Trophoblast cell (in vitro differentiated cells and primary cell): ENCODE measurements at regions not wholly inside any gene's neighbourhood (a gene's known extent, or its start where the extent isn't known, plus 50 kb on each side); places are given as distances from the start of the nearest gene placed in this dataset.

Source experiments
- DNase-seq, 2 donors: peaks; one replicate each; pipeline ENCODE4 v3.0.0-alpha.2; 2016
- H2AFZ ChIP-seq: 2 replicates; pipeline ENCODE4 v1.6.1; 2013; ENCODE audit warnings: low read length, moderate library complexity, mild to moderate bottlenecking; ENCODE audit not compliant: insufficient read depth, poor library complexity
- H2AK5ac ChIP-seq: 2 replicates; pipeline ENCODE4 v1.6.1; 2013; ENCODE audit warnings: mild to moderate bottlenecking, low read length
- H2BK120ac ChIP-seq: 2 replicates; pipeline ENCODE4 v1.6.1; 2013; ENCODE audit warnings: low read length, mild to moderate bottlenecking, moderate library complexity; ENCODE audit not compliant: insufficient read depth, poor library complexity
- H2BK12ac ChIP-seq: 2 replicates; pipeline ENCODE4 v1.6.1; 2013; ENCODE audit warnings: mild to moderate bottlenecking, low read length, moderate library complexity
- H2BK5ac ChIP-seq: 2 replicates; pipeline ENCODE4 v1.6.1; 2013; ENCODE audit warnings: low read length, low read depth, moderate library complexity, mild to moderate bottlenecking; ENCODE audit not compliant: poor library complexity
- H3K14ac ChIP-seq: 2 replicates; pipeline ENCODE4 v1.6.1; 2013; ENCODE audit warnings: mild to moderate bottlenecking, low read length
- H3K18ac ChIP-seq: 2 replicates; pipeline ENCODE4 v1.6.1; 2013; ENCODE audit warnings: mild to moderate bottlenecking, low read length
- H3K23ac ChIP-seq: 2 replicates; pipeline ENCODE4 v1.6.1; 2013; ENCODE audit warnings: low read length
- H3K27ac ChIP-seq: 2 replicates; pipeline ENCODE4 v1.5.1; 2013; ENCODE audit warnings: low read depth, mild to moderate bottlenecking, inconsistent platforms, low read length, moderate library complexity
- H3K27me3 ChIP-seq: 2 replicates; pipeline ENCODE4 v1.6.1; 2013; ENCODE audit warnings: inconsistent platforms, mild to moderate bottlenecking, low read length, moderate library complexity; ENCODE audit not compliant: insufficient read depth
- H3K36me3 ChIP-seq, 2 experiments: 1 replicate in 1 of 2; 2 replicates in 1 of 2; pipeline ENCODE4 v1.6.1; 2013; ENCODE audit warnings: low read length in 2 of 2, mild to moderate bottlenecking in 2 of 2, moderate library complexity in 1 of 2; ENCODE audit not compliant: insufficient read depth in 2 of 2, control insufficient read depth in 1 of 2
- H3K4ac ChIP-seq: 2 replicates; pipeline ENCODE4 v1.6.1; 2013; ENCODE audit warnings: low read depth, mild to moderate bottlenecking, low read length, moderate library complexity
- H3K4me1 ChIP-seq, 2 experiments: 1 replicate in 1 of 2; 2 replicates in 1 of 2; pipeline ENCODE4 v1.6.1; 2013; ENCODE audit warnings: low read length in 2 of 2, mild to moderate bottlenecking in 2 of 2, moderate library complexity in 1 of 2; ENCODE audit not compliant: insufficient read depth in 2 of 2, control insufficient read depth in 1 of 2
- H3K4me2 ChIP-seq: 2 replicates; pipeline ENCODE4 v1.6.1; 2013; ENCODE audit warnings: inconsistent platforms, mild to moderate bottlenecking, low read length, moderate library complexity
- H3K4me3 ChIP-seq: 2 replicates; pipeline ENCODE4 v1.5.1; 2013; ENCODE audit warnings: mild to moderate bottlenecking, low read depth, low read length, inconsistent platforms
- H3K79me1 ChIP-seq: one replicate; pipeline ENCODE4 v1.6.1; 2013; ENCODE audit warnings: low read length
- H3K79me2 ChIP-seq: 2 replicates; pipeline ENCODE4 v1.6.1; 2013; ENCODE audit warnings: low read length, mild to moderate bottlenecking; ENCODE audit not compliant: control insufficient read depth, insufficient read depth, poor library complexity
- H3K9ac ChIP-seq: 2 replicates; pipeline ENCODE4 v1.6.1; 2013; ENCODE audit warnings: mild to moderate bottlenecking, low read length
- H3K9me3 ChIP-seq: 2 replicates; pipeline ENCODE4 v1.6.1; 2013; ENCODE audit warnings: low read depth, mild to moderate bottlenecking, control low read depth, inconsistent platforms, low read length; ENCODE audit not compliant: insufficient read depth
- H4K12ac ChIP-seq: 2 replicates; pipeline ENCODE4 v1.6.1; 2013; ENCODE audit warnings: low read depth, mild to moderate bottlenecking, low read length, moderate library complexity
- H4K8ac ChIP-seq: 2 replicates; pipeline ENCODE4 v1.6.1; 2013; ENCODE audit warnings: low read depth, mild to moderate bottlenecking, low read length, moderate library complexity
- H4K91ac ChIP-seq: one replicate; pipeline ENCODE4 v1.6.1; 2013; ENCODE audit warnings: low read depth, mild to moderate bottlenecking, low read length, moderate library complexity
- WGBS: extraction: QIAGEN DNeasy Blood & Tissue Kit; methylation state at CpG from one replicate; pipeline ENCODE4 v1.1.7; 2013; ENCODE audit warnings: missing lambda C conversion rate; ENCODE audit not compliant: insufficient read length, insufficient coverage; ENCODE audit errors: extremely low coverage; 5-methylcytosine and 5-hydroxymethylcytosine counted together

GRCh38 chr2:6449343-6449742 lies 416.4 kb downstream of the CMPK2 start:
- Histone ChIP-seq H4K8ac (no peak overlapping the region), H3K18ac (no peak overlapping the region), H2BK5ac (no peak overlapping the region), H2BK120ac (no peak overlapping the region), H4K12ac (no peak overlapping the region), H3K27ac (no peak overlapping the region), H3K23ac (no peak overlapping the region), H3K4me1 (no peaks in the 10 kb centered on the region), H2AK5ac (no peak overlapping the region), H3K79me2 (no peaks in the 10 kb centered on the region), H3K14ac (no peak overlapping the region), H2BK12ac (no peak overlapping the region), H3K4ac (no peak overlapping the region), H2AFZ (no peak overlapping the region), H3K4me2 (no peak overlapping the region), H3K9me3 (no peaks in the 10 kb centered on the region), H3K9ac (no peak overlapping the region), H3K36me3 (no peaks in the 10 kb centered on the region), H3K4me3 (no peak overlapping the region), H3K27me3 (no peaks in the 10 kb centered on the region), H3K79me1 (no peaks in the 10 kb centered on the region), H4K91ac (no peak overlapping the region)
- no peak for DNase-seq
- WGBS = no CpG with 5 or more reads among the region's 4 CpGs

- Histone ChIP-seq H3K36me3 (no peaks in the 10 kb centered on the region), H3K4ac (no peak overlapping the region), H3K27me3 (no peaks in the 10 kb centered on the region), H3K79me2 (no peaks in the 10 kb centered on the region), H3K18ac (no peak overlapping the region), H4K8ac (no peak overlapping the region), H2BK120ac (no peak overlapping the region), H2AK5ac (no peak overlapping the region), H3K23ac (no peak overlapping the region), H4K12ac (no peak overlapping the region), H3K4me2 (no peak overlapping the region), H2BK5ac (no peak overlapping the region), H3K4me3 (no peak overlapping the region), H3K79me1 (no peaks in the 10 kb centered on the region), H3K9ac (no peak overlapping the region), H2AFZ (no peak overlapping the region), H3K27ac (no peak overlapping the region), H3K14ac (no peak overlapping the region), H3K4me1 (no peaks in the 10 kb centered on the region), H2BK12ac (no peak overlapping the region), H3K9me3 (peaks cover 2% of the 10 kb centered on the region), H4K91ac (no peak overlapping the region)
- peak; percentile 31 to 51 for DNase-seq
- WGBS = no CpG with 5 or more reads among the region's 4 CpGs
Measured at GRCh38 chr2:6452702-6453481, 412.8 kb downstream of the CMPK2 start.

DNA sequence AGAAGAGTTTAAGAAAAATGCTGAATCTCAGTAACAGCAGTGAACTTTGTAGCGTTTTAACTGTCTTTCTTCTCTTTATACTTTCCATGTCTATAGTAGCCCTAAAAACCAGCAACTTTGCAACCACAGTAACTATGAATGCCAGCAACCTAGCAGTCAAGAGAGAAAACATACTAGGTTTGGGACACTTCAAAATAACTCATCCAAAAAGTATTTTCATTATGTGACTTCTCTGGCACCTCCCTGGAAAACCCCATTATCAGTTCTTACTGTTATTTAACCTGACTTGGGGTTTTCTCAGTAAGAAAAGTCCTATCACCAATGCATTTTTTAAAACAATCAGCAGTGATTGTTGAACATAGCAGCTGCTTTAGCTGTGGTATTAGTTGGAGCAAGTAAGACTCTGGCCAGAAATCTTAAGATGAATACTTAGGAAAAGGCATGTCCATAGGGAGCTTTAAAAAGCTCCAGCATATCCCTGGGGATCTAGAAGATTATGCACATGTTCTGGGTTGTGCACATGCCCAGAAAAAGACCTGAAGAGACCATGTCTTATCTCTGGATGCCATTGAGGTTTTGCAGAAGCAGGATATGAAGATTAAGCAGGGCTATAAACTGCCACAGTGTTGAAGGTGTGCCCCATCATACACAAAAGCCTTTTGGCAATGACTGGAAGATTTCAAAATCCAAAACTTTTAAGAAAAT lies 411.3 kb downstream of the CMPK2 start:
- Histone ChIP-seq H3K4me1 (no peaks in the 10 kb centered on the region), H4K8ac (no peak overlapping the region), H3K4ac (no peak overlapping the region)

GRCh38 chr2:6459138-6459537 lies 406.6 kb downstream of the CMPK2 start:
- Histone ChIP-seq H3K27ac (no peak overlapping the region), H3K23ac (no peak overlapping the region), H3K4me3 (no peak overlapping the region), H2BK5ac (no peak overlapping the region), H4K12ac (no peak overlapping the region), H3K36me3 (no peaks in the 10 kb centered on the region), H4K91ac (no peak overlapping the region), H3K4ac (no peak overlapping the region), H2BK120ac (no peak overlapping the region), H3K4me2 (no peak overlapping the region), H3K18ac (no peak overlapping the region), H4K8ac (no peak overlapping the region), H3K14ac (no peak overlapping the region), H2BK12ac (no peak overlapping the region), H2AK5ac (no peak overlapping the region), H3K4me1 (no peaks in the 10 kb centered on the region), H3K27me3 (no peaks in the 10 kb centered on the region), H3K79me1 (no peaks in the 10 kb centered on the region), H3K9me3 (peaks cover 4% of the 10 kb centered on the region), H2AFZ (no peak overlapping the region), H3K9ac (no peak overlapping the region), H3K79me2 (no peaks in the 10 kb centered on the region)
- WGBS = no CpG with 5 or more reads among the region's 13 CpGs
- DNase-seq = no peak

More for the DNA sequence above, 411.3 kb downstream of the CMPK2 start:
- no peak overlapping the region for H3K4me3 ChIP-seq
- H3K27me3 ChIP-seq = no peaks in the 10 kb centered on the region
- WGBS = no CpG with 5 or more reads among the region's 1 CpG
- H3K79me2 ChIP-seq = no peaks in the 10 kb centered on the region
- H3K27ac ChIP-seq = no peak overlapping the region
- no peak overlapping the region for H4K12ac ChIP-seq
- H2AFZ ChIP-seq = no peak overlapping the region
- no peak overlapping the region for H3K9ac ChIP-seq
- H3K23ac ChIP-seq = no peak overlapping the region
- no peak overlapping the region for H2BK5ac ChIP-seq
- H3K18ac ChIP-seq = no peak overlapping the region
- peaks cover 4% of the 10 kb centered on the region for H3K9me3 ChIP-seq
- H3K79me1 ChIP-seq = no peaks in the 10 kb centered on the region
- no peak overlapping the region for H4K91ac ChIP-seq
- no peaks in the 10 kb centered on the region for H3K36me3 ChIP-seq
- H3K14ac ChIP-seq = no peak overlapping the region
- no peak overlapping the region for H2AK5ac ChIP-seq
- H2BK12ac ChIP-seq = no peak overlapping the region
- no peak for DNase-seq
- H2BK120ac ChIP-seq = no peak overlapping the region
- H3K4me2 ChIP-seq = no peak overlapping the region
